ENCODE measurements at regions not wholly inside any gene's neighbourhood (a gene's known extent, or its start where the extent isn't known, plus 50 kb on each side); places are given as distances from the start of the nearest gene placed in this dataset.

GRCh38 chr13:76512721-76513145 lies 373.5 kb downstream of the KCTD12 start:
- H3K4me3 ChIP-seq (ENCODE audit: control insufficient read depth in 2 of 3, extremely low read depth in 1 of 3, insufficient read depth in 2 of 3, low read depth in 1 of 3, low read length in 3 of 3): no peak overlapping the region
- dilution Hi-C loops (cut with MboI; ENCODE audit: extremely low pct_ligation_motif_present, low sequenced_read_pairs): no loop called here
- no peak overlapping the region for H2AFZ ChIP-seq (ENCODE audit: control insufficient read depth, low read length)
- TF ChIP-seq EZH2 (IDR thresholded peaks at IDR 0.05; ENCODE audit: low read length): no peak
- TF ChIP-seq CTCF (optimal IDR thresholded peaks at IDR 0.05 in 1 of 3, IDR thresholded peaks at IDR 0.05 in 1 of 3, conservative IDR thresholded peaks at IDR 0.05 in 1 of 3; ENCODE audit: extremely low read depth in 1 of 3, insufficient read depth in 2 of 3, low read length in 3 of 3): no peak
- no peaks in the 10 kb centered on the region for H3K9me3 ChIP-seq (ENCODE audit: control insufficient read depth, low read depth, low read length)
- H3K9me1 ChIP-seq (ENCODE audit: control insufficient read depth, extremely low read depth, insufficient read depth, low read length): no peaks in the 10 kb centered on the region
- H3K4me1 ChIP-seq (ENCODE audit: control insufficient read depth, extremely low read depth, insufficient read depth, low read length): no peaks in the 10 kb centered on the region
- H3K27ac ChIP-seq (ENCODE audit: control insufficient read depth, insufficient read depth, low read length): no peak overlapping the region
- H3K36me3 ChIP-seq (ENCODE audit: control insufficient read depth in 2 of 2, extremely low read depth in 1 of 2, insufficient read depth in 2 of 2, low read length in 2 of 2): no peaks in the 10 kb centered on the region
- no peak for FAIRE-seq
- no peak for DNase-seq (ENCODE audit: low read depth, low spot score)
- no peaks in the 10 kb centered on the region for H3K27me3 ChIP-seq (ENCODE audit: control insufficient read depth, extremely low read depth, insufficient read depth, low read length)
- no peak overlapping the region for H3K9ac ChIP-seq (ENCODE audit: control insufficient read depth, extremely low read depth, insufficient read depth, low read length)
- H3K4me2 ChIP-seq (ENCODE audit: control insufficient read depth, extremely low read depth, insufficient read depth, low read depth, low read length): no peak overlapping the region
- no peaks in the 10 kb centered on the region for H3K79me2 ChIP-seq (ENCODE audit: control insufficient read depth, insufficient read depth, low read length)
- no peaks in the 10 kb centered on the region for H4K20me1 ChIP-seq (ENCODE audit: control insufficient read depth, extremely low read depth, insufficient read depth, low read length)

- no peaks in the 10 kb centered on the region for H3K9me1 ChIP-seq (ENCODE audit: control insufficient read depth, extremely low read depth, insufficient read depth, low read length)
- H4K20me1 ChIP-seq (ENCODE audit: control insufficient read depth, extremely low read depth, insufficient read depth, low read length): no peaks in the 10 kb centered on the region
- FAIRE-seq (no peak), DNase-seq (ENCODE audit: low read depth, low spot score) (no peak)
- H3K4me1 ChIP-seq (ENCODE audit: control insufficient read depth, extremely low read depth, insufficient read depth, low read length): no peaks in the 10 kb centered on the region
- H3K27ac ChIP-seq (ENCODE audit: control insufficient read depth, insufficient read depth, low read length): no peak overlapping the region
- H3K27me3 ChIP-seq (ENCODE audit: control insufficient read depth, extremely low read depth, insufficient read depth, low read length): peaks cover 4% of the 10 kb centered on the region
- H3K79me2 ChIP-seq (ENCODE audit: control insufficient read depth, insufficient read depth, low read length): no peaks in the 10 kb centered on the region
- no peak for TF ChIP-seq EZH2 (IDR thresholded peaks at IDR 0.05; ENCODE audit: low read length)
- no peaks in the 10 kb centered on the region for H3K9me3 ChIP-seq (ENCODE audit: control insufficient read depth, low read depth, low read length)
- no peak overlapping the region for H3K4me3 ChIP-seq (ENCODE audit: control insufficient read depth in 2 of 3, extremely low read depth in 1 of 3, insufficient read depth in 2 of 3, low read depth in 1 of 3, low read length in 3 of 3)
- H3K4me2 ChIP-seq (ENCODE audit: control insufficient read depth, extremely low read depth, insufficient read depth, low read depth, low read length): no peak overlapping the region
- no peak overlapping the region for H3K9ac ChIP-seq (ENCODE audit: control insufficient read depth, extremely low read depth, insufficient read depth, low read length)
- dilution Hi-C loops (cut with MboI; ENCODE audit: extremely low pct_ligation_motif_present, low sequenced_read_pairs): no loop called here
- H3K36me3 ChIP-seq (ENCODE audit: control insufficient read depth in 2 of 2, extremely low read depth in 1 of 2, insufficient read depth in 2 of 2, low read length in 2 of 2): no peaks in the 10 kb centered on the region
- H2AFZ ChIP-seq (ENCODE audit: control insufficient read depth, low read length): no peak overlapping the region
These were observed 380.8 kb downstream of the KCTD12 start for GRCh38 chr13:76505437-76505836.

- Histone ChIP-seq H3K36me3 (ENCODE audit: control insufficient read depth in 2 of 2, extremely low read depth in 1 of 2, insufficient read depth in 2 of 2, low read length in 2 of 2) (no peaks in the 10 kb centered on the region), H3K27ac (ENCODE audit: control insufficient read depth, insufficient read depth, low read length) (no peak overlapping the region), H3K4me1 (ENCODE audit: control insufficient read depth, extremely low read depth, insufficient read depth, low read length) (no peaks in the 10 kb centered on the region), H2AFZ (ENCODE audit: control insufficient read depth, low read length) (no peak overlapping the region), H3K79me2 (ENCODE audit: control insufficient read depth, insufficient read depth, low read length) (no peaks in the 10 kb centered on the region), H3K27me3 (ENCODE audit: control insufficient read depth, extremely low read depth, insufficient read depth, low read length) (peaks cover 4% of the 10 kb centered on the region), H3K9me3 (ENCODE audit: control insufficient read depth, low read depth, low read length) (no peaks in the 10 kb centered on the region), H3K9ac (ENCODE audit: control insufficient read depth, extremely low read depth, insufficient read depth, low read length) (no peak overlapping the region), H3K4me3 (ENCODE audit: control insufficient read depth in 2 of 3, extremely low read depth in 1 of 3, insufficient read depth in 2 of 3, low read depth in 1 of 3, low read length in 3 of 3) (no peak overlapping the region), H3K9me1 (ENCODE audit: control insufficient read depth, extremely low read depth, insufficient read depth, low read length) (no peaks in the 10 kb centered on the region), H3K4me2 (ENCODE audit: control insufficient read depth, extremely low read depth, insufficient read depth, low read depth, low read length) (no peak overlapping the region), H4K20me1 (ENCODE audit: control insufficient read depth, extremely low read depth, insufficient read depth, low read length) (no peaks in the 10 kb centered on the region)
- TF ChIP-seq CTCF (optimal IDR thresholded peaks at IDR 0.05 in 1 of 3, IDR thresholded peaks at IDR 0.05 in 1 of 3, conservative IDR thresholded peaks at IDR 0.05 in 1 of 3; ENCODE audit: extremely low read depth in 1 of 3, insufficient read depth in 2 of 3, low read length in 3 of 3) (no peak), EZH2 (IDR thresholded peaks at IDR 0.05; ENCODE audit: low read length) (no peak)
- DNase-seq (ENCODE audit: low read depth, low spot score) (no peak), FAIRE-seq (no peak)
- dilution Hi-C loops (cut with MboI; ENCODE audit: extremely low pct_ligation_motif_present, low sequenced_read_pairs): no loop called here
These were observed 382.4 kb downstream of the KCTD12 start for GRCh38 chr13:76503766-76504165.
